A673 (cell line): ENCODE measurements at regions not wholly inside any gene's neighbourhood (a gene's known extent, or its start where the extent isn't known, plus 50 kb on each side); places are given as distances from the start of the nearest gene placed in this dataset.

ENCODE experiments used
- BruUV-seq: library from RNA; stranded (reverse); fragments of 400-500 nt; replicated peaks from 2 replicates; lab custom pipeline; 2021; lab: Mats Ljungman, UMichigan
- CTCF ChIA-PET: fragments of 300-600 bp; sonication (Branson Sonifier 250); formaldehyde crosslinking; loops from one replicate; lab custom pipeline; 2022; ENCODE audit warnings: antibody characterized with exemption; lab: Charles Lee
- POLR2A ChIA-PET: fragments of 300-600 bp; sonication (Branson Sonifier 250); formaldehyde crosslinking; loops from one replicate; lab custom pipeline; 2022; ENCODE audit warnings: antibody characterized with exemption; ENCODE audit not compliant: low non-redundant PET; lab: Charles Lee
- DNase-seq: peaks from one replicate; pipeline ENCODE4 v3.0.0-alpha.2; 2015; ENCODE audit warnings: low spot score
- H3K27ac ChIP-seq: fragments of 200-600 bp; sonication (generic); 2 replicates; pipeline ENCODE4 v1.5.1; 2016; ENCODE audit warnings: mixed run types, low read depth, mild to moderate bottlenecking, mixed read lengths, antibody characterized with exemption, low read length; ENCODE audit not compliant: poor library complexity, severe bottlenecking
- H3K27me3 ChIP-seq: fragments of 200-600 bp; sonication (generic); replicated peaks from 2 replicates; pipeline ENCODE4 v1.6.1; 2017; ENCODE audit warnings: mixed run types, low read depth, mild to moderate bottlenecking, mixed read lengths, antibody characterized with exemption, low read length; ENCODE audit not compliant: insufficient read depth, poor library complexity
- H3K36me3 ChIP-seq: fragments of 200-600 bp; sonication (generic); 2 replicates; pipeline ENCODE4 v1.6.1; 2016; ENCODE audit warnings: mixed run types, mild to moderate bottlenecking, mixed read lengths, antibody characterized with exemption, low read length; ENCODE audit not compliant: insufficient read depth, poor library complexity, severe bottlenecking
- H3K4me1 ChIP-seq: fragments of 200-600 bp; sonication (generic); 2 replicates; pipeline ENCODE4 v1.6.1; 2017; ENCODE audit warnings: mixed run types, mild to moderate bottlenecking, mixed read lengths, antibody characterized with exemption, low read length; ENCODE audit not compliant: insufficient read depth, poor library complexity, severe bottlenecking
- H3K4me3 ChIP-seq: fragments of 200-600 bp; sonication (generic); 2 replicates; pipeline ENCODE4 v1.5.1; 2016; ENCODE audit warnings: low read depth, mixed run types, mild to moderate bottlenecking, mixed read lengths, low read length; ENCODE audit not compliant: poor library complexity, severe bottlenecking
- H3K9me3 ChIP-seq: fragments of 200-600 bp; sonication (generic); 2 replicates; pipeline ENCODE4 v1.6.1; 2016; ENCODE audit warnings: mixed run types, low read depth, mild to moderate bottlenecking, mixed read lengths, antibody characterized with exemption, low read length; ENCODE audit not compliant: poor library complexity, severe bottlenecking
- CTCF ChIP-seq: fragments of 300-800, 200-600 bp; sonication (generic); conservative IDR thresholded peaks from 2 replicates; pipeline ENCODE4 v1.5.1; 2017; ENCODE audit warnings: low read depth, mild to moderate bottlenecking, antibody characterized with exemption, low read length, moderate library complexity, mixed read lengths
- EZH2 ChIP-seq: fragments of 200-600 bp; sonication (generic); IDR thresholded peaks from 2 replicates; pipeline ENCODE4 v1.6.1; 2017; ENCODE audit warnings: borderline replicate concordance, low read depth, mild to moderate bottlenecking, mixed read lengths, antibody characterized with exemption, low read length; ENCODE audit not compliant: poor library complexity, severe bottlenecking
- intact Hi-C: fragments of 100-400 bp; cut with micrococcal nuclease; formaldehyde crosslinking; loops from one replicate; pipeline ENCODE4 v1.10.0; 2022; ENCODE audit not compliant: unreplicated experiment

GRCh38 chrX:149274516-149275105 lies 230.5 kb downstream of the IDS start:
- intact Hi-C loops, result no loop called here
- H3K27me3 ChIP-seq, result no peaks in the 10 kb centered on the region
- ChIA-PET POLR2A (no interaction called here), CTCF (no interaction called here)
- no TSS peak for BruUV-seq
- no peaks in the 10 kb centered on the region for H3K9me3 ChIP-seq
- H3K27ac ChIP-seq, result no peak overlapping the region
- DNase-seq, result no peak
- no peak for TF ChIP-seq CTCF
- H3K36me3 ChIP-seq, result no peaks in the 10 kb centered on the region
- no peak overlapping the region for H3K4me3 ChIP-seq
- no peaks in the 10 kb centered on the region for H3K4me1 ChIP-seq

- BruUV-seq, result no TSS peak
- CTCF ChIA-PET, result no interaction called here
Measured at GRCh38 chrX:149272690-149273463, 232.2 kb downstream of the IDS start.

GRCh38 chrX:149267878-149268813 lies 237.0 kb downstream of the IDS start:
- no peak overlapping the region for H3K27ac ChIP-seq
- DNase-seq, result no peak
- BruUV-seq, result no TSS peak
- no peaks in the 10 kb centered on the region for H3K27me3 ChIP-seq
- no peak overlapping the region for H3K4me3 ChIP-seq
- no peaks in the 10 kb centered on the region for H3K9me3 ChIP-seq
- ChIA-PET CTCF (no interaction called here), POLR2A (no interaction called here)
- intact Hi-C loops, result no loop called here
- no peaks in the 10 kb centered on the region for H3K36me3 ChIP-seq
- TF ChIP-seq EZH2 (no peak), CTCF (no peak)
- no peaks in the 10 kb centered on the region for H3K4me1 ChIP-seq

More at GRCh38 chrX:149272690-149273463, 232.2 kb downstream of the IDS start:
- no peak overlapping the region for H3K4me3 ChIP-seq
- no peak for DNase-seq
- intact Hi-C loops, result no loop called here
- POLR2A ChIA-PET, result no interaction called here
- H3K36me3 ChIP-seq, result no peaks in the 10 kb centered on the region
- no peaks in the 10 kb centered on the region for H3K9me3 ChIP-seq
- H3K27me3 ChIP-seq, result no peaks in the 10 kb centered on the region
- TF ChIP-seq CTCF, result no peak
- no peaks in the 10 kb centered on the region for H3K4me1 ChIP-seq
- no peak overlapping the region for H3K27ac ChIP-seq
